ENCODE measurements at regions not wholly inside any gene's neighbourhood (a gene's known extent, or its start where the extent isn't known, plus 50 kb on each side); places are given as distances from the start of the nearest gene placed in this dataset.

- Histone ChIP-seq H3K4me1 (ENCODE audit: control insufficient read depth, low read length) (no peaks in the 10 kb centered on the region), H4K20me1 (ENCODE audit: control insufficient read depth, insufficient read depth, low read depth, low read length) (no peaks in the 10 kb centered on the region), H3K9me3 (ENCODE audit: control insufficient read depth, insufficient read depth, low read length) (no peaks in the 10 kb centered on the region), H3K27me3 (ENCODE audit: control insufficient read depth, low read length) (no peaks in the 10 kb centered on the region), H3F3A (ENCODE audit: control insufficient read depth, insufficient read depth) (no peaks in the 10 kb centered on the region), H3K36me3 (ENCODE audit: control insufficient read depth, low read length) (no peaks in the 10 kb centered on the region), H3K79me2 (ENCODE audit: control insufficient read depth, low read length) (no peaks in the 10 kb centered on the region), H3K9me2 (replicated peaks; ENCODE audit: control insufficient read depth, low read length) (no peaks in the 10 kb centered on the region), H3K27ac (ENCODE audit: low read depth, low read length) (no peak overlapping the region), H3K4me3 (ENCODE audit: low read length) (no peak overlapping the region), H3K4me2 (ENCODE audit: low read length) (no peak overlapping the region)
- no peak for TF ChIP-seq CTCF (IDR thresholded peaks at IDR 0.05; ENCODE audit: low read depth, low read length, poor library complexity, severe bottlenecking)
- TF ChIP-seq EZH2phosphoT487 (IDR thresholded peaks at IDR 0.05; ENCODE audit: borderline replicate concordance, low read length): no peak
Measured at GRCh38 chr6:81172056-81172740, 580.3 kb downstream of the TENT5A start.

- H3K9me2 ChIP-seq (replicated peaks; ENCODE audit: control insufficient read depth, low read length): no peaks in the 10 kb centered on the region
- H3K9me3 ChIP-seq (ENCODE audit: control insufficient read depth, insufficient read depth, low read length): no peaks in the 10 kb centered on the region
- no peak overlapping the region for H3K4me2 ChIP-seq (ENCODE audit: low read length)
- no peak overlapping the region for H3K4me3 ChIP-seq (ENCODE audit: low read length)
- TF ChIP-seq CTCF (IDR thresholded peaks at IDR 0.05; ENCODE audit: low read depth, low read length, poor library complexity, severe bottlenecking): no peak
- no peak for TF ChIP-seq EZH2phosphoT487 (IDR thresholded peaks at IDR 0.05; ENCODE audit: borderline replicate concordance, low read length)
- H3K4me1 ChIP-seq (ENCODE audit: control insufficient read depth, low read length): no peaks in the 10 kb centered on the region
- no peaks in the 10 kb centered on the region for H3K27me3 ChIP-seq (ENCODE audit: control insufficient read depth, low read length)
- H3K79me2 ChIP-seq (ENCODE audit: control insufficient read depth, low read length): no peaks in the 10 kb centered on the region
- no peak overlapping the region for H3K27ac ChIP-seq (ENCODE audit: low read depth, low read length)
- no peaks in the 10 kb centered on the region for H3F3A ChIP-seq (ENCODE audit: control insufficient read depth, insufficient read depth)
- H4K20me1 ChIP-seq (ENCODE audit: control insufficient read depth, insufficient read depth, low read depth, low read length): no peaks in the 10 kb centered on the region
- no peaks in the 10 kb centered on the region for H3K36me3 ChIP-seq (ENCODE audit: control insufficient read depth, low read length)
Measured at GRCh38 chr6:81169166-81169565, 583.3 kb downstream of the TENT5A start.

GRCh38 chr6:81166770-81167169 lies 585.7 kb downstream of the TENT5A start:
- Histone ChIP-seq H3F3A (ENCODE audit: control insufficient read depth, insufficient read depth) (no peaks in the 10 kb centered on the region), H4K20me1 (ENCODE audit: control insufficient read depth, insufficient read depth, low read depth, low read length) (no peaks in the 10 kb centered on the region), H3K4me1 (ENCODE audit: control insufficient read depth, low read length) (no peaks in the 10 kb centered on the region), H3K9me2 (replicated peaks; ENCODE audit: control insufficient read depth, low read length) (no peaks in the 10 kb centered on the region), H3K27me3 (ENCODE audit: control insufficient read depth, low read length) (no peaks in the 10 kb centered on the region), H3K4me2 (ENCODE audit: low read length) (no peak overlapping the region), H3K4me3 (ENCODE audit: low read length) (no peak overlapping the region), H3K27ac (ENCODE audit: low read depth, low read length) (no peak overlapping the region), H3K36me3 (ENCODE audit: control insufficient read depth, low read length) (no peaks in the 10 kb centered on the region), H3K9me3 (ENCODE audit: control insufficient read depth, insufficient read depth, low read length) (no peaks in the 10 kb centered on the region), H3K79me2 (ENCODE audit: control insufficient read depth, low read length) (no peaks in the 10 kb centered on the region)
- TF ChIP-seq EZH2phosphoT487 (IDR thresholded peaks at IDR 0.05; ENCODE audit: borderline replicate concordance, low read length) (no peak), CTCF (IDR thresholded peaks at IDR 0.05; ENCODE audit: low read depth, low read length, poor library complexity, severe bottlenecking) (no peak)

All from DOHH2 (cell line).